NCI-H2196 treated with DMSO at 0.1 percent for 48 hours (cell line): ENCODE measurements at regions not wholly inside any gene's neighbourhood (a gene's known extent, or its start where the extent isn't known, plus 50 kb on each side); places are given as distances from the start of the nearest gene placed in this dataset.
"Not testable (repeated sequence)": the region's sequence is repeated elsewhere in the genome, so short reads cannot be mapped to it uniquely, and the experiment has no call there.

Experiments
- DNase-seq: peaks from one replicate; lab custom pipeline; 2025; ENCODE audit not compliant: unreplicated experiment; lab: John Stamatoyannopoulos, UW

DNA sequence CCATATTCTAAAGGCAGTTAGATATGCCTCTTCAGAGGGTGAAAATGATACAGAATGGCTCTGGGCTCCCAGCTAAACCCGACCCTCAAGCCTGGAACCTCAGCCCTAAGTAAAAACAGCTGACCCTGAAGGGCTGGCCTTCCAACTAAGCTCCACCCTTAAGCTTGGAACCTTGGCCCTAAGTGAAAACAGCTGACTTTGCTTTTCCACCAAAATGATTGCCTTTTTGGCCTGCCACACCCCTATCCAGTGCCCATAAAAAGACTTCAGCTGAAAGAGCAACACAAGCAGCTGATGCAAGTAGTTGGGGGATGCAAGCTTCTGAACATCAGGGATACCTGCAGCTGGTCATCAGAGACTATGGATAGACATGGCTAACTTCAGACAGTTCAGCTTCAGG, 647.4 kb upstream of the SGCD start:
- no peak for DNase-seq

DNA sequence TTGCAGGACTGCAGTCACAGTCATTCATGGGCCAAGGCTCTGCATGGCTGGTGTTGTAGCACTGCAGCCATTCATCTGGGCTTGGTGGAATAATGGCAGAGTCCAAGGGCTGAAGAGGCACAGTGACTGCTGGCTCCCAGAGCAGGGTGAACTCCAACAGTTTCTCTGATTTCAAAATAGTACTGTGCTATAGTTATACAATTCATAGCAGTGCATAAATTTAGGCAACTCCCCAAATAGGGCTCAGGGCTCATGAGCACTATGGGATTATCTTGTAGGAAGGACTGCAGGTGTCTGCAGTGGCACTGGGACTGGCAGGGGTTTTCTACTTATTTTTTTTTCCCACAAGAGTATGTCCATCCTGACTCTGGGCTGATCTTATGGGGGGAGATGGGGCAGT, 642.5 kb upstream of the SGCD start:
- DNase-seq, result no peak

DNA sequence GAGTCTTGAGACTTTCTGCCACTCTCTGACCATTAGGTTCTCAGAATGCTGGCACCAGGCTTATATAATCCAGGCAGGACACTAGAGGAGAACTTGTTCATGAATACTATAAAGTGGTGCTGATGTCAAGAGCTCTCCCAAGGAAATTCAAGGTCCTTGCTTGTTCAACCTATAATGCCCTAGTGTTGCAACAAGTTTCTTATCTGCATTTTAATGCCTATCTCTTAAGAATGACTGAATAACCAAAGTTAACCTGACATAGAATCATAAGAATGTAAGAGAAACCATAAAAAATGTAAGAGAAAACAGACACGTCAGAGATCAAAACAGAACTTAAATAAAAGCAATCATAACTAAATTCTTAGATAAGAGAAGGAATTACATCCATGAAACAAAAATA, 640.8 kb upstream of the SGCD start:
- DNase-seq, result no peak

DNA sequence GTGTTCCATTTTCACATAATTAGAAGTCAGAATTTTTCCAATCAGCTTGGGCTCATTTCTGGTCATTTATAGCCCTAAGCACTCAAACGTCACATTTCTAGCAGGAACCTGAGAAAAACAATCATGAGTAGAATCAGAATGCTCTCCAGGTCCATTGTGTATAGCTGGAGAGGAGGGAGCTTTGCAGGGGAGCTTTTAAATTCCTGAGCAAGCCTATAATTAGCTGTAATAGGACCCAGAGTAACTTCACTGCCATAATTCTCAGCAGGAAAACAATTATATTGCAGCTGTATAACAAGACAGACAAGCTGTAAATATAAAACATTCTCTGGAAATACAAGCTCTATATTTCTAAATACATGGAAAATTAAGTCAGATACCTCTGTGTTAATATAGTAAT, 637.6 kb upstream of the SGCD start:
- no peak for DNase-seq

DNA sequence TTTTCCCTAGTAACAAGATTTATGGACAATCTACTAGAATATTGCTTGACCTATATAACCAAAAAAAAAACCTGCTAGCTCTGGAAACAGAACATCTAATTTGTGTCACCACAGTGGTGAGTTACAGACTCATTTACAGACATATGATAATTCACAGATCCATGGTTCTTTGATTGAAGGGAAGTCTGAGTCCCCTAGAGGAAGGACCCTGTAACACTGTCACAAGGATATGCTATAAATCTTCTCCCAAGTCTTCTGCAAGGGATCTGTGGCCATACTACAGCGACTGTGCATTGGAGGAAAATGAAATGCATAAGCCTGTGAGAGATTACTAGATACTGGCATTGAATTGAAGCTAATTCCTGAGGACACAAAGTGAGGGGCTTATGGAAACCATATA, 630.6 kb upstream of the SGCD start:
- no peak for DNase-seq

DNA sequence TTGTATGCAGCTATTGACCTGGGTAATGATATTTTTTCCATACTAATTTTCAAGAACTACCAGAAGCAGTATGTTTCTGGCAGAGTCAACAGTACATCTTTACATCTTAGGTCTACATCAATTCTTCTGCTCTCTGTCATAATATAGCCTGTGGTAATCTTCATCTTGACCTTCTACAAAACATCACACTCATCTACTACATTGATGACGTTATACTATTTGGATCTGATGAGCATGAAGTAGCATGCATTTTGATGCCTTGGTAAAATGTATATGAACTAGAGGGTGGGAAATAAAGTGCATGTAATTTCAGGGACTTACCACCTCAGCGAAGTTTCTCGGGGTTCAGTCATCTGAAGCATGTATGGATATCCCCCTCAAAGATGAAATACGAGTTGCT, 629.7 kb upstream of the SGCD start:
- no peak for DNase-seq

DNA sequence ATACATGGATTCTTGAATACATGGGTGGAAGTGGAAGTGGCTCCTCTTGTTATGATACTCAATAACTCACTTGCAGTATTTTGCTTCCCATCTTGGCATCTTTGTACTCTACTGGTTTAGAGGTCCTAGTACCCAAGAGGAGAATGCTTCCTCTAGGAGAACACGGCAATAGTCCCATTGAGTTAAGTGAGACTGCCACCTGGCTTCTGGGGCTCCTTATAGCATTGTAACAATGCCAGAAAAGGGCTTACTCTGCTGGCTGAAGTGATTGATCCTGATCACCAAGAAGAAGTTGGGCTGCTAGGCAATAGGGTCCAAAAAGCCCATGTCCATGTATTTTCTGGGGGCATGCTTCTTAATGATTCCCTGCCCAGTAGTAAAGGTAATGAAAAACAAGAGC, 627.6 kb upstream of the SGCD start:
- DNase-seq, result no peak

DNA sequence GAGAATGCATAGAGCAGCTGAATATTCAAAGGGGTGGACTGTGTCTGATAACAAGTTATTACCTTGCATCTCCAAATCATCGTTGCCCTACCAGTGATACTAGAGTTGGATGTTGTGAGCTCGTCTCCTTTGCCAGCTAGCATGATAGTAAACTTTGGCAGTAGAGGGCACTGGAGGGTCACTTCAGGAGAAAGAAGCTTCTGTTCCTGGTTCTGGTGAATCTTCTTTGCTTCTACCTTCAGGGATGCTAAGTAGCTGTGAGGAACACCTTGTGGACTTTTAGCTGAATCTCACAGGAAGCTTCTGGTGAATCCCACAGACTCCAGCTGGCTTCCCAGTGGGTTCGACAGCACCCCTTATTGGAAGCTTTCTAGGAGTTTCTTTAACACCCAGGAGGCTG, 626.6 kb upstream of the SGCD start:
- no peak for DNase-seq

DNA sequence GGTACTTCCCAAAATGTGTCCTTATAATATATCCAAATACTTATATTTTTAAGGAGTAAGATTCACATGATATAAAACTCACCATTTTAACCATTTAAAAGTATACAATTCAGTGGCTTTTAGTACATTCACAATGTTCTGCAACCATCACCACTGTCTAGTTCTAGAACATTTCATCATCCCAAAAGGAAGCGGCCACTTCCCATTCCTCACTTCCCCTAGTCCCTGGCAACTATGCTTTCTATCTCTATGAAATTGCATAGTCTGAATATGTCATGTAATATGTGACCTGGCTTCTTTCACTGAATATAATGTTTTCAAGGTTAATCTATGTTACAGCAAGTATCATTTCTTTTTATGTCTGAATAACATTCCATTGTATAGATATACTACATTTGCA, 615.1 kb upstream of the SGCD start:
- DNase-seq, result no peak

DNA sequence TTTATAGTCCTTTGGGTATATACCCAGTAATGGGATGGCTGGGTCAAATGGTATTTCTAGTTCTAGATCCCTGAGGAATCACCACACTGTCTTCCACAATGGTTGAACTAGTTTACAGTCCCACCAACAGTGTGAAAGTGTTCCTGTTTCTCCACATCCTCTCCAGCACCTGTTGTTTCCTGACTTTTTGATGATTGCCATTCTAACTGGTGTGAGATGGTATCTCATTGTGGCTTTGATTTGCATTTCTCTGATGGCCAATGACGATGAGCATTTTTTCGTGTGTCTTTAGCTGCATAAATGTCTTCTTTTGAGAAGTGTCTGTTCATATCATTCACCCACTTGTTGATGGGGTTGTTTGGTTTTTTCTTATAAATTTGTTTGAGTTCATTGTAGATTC, 612.5 kb upstream of the SGCD start:
- not testable (repeated sequence) for DNase-seq

DNA sequence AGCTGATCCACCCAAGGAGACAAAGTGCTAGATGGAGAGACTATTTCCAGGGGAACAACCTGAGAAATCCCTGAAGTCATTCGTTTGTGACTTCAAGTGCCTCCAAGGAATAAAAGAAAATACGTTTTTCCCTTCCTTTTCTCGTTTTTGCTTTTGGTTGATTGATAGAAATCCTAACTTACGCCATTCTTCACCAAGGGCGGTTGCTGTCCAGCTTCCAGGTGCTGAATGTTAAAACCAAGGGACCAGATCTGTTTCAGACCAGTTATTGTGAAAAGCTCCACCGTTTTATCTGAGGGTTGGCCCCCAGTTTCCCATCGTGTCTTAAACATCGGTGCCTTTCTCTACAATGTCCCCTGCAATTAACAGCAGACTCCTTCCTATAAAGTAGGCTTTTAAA, 600.7 kb upstream of the SGCD start:
- no peak for DNase-seq

DNA sequence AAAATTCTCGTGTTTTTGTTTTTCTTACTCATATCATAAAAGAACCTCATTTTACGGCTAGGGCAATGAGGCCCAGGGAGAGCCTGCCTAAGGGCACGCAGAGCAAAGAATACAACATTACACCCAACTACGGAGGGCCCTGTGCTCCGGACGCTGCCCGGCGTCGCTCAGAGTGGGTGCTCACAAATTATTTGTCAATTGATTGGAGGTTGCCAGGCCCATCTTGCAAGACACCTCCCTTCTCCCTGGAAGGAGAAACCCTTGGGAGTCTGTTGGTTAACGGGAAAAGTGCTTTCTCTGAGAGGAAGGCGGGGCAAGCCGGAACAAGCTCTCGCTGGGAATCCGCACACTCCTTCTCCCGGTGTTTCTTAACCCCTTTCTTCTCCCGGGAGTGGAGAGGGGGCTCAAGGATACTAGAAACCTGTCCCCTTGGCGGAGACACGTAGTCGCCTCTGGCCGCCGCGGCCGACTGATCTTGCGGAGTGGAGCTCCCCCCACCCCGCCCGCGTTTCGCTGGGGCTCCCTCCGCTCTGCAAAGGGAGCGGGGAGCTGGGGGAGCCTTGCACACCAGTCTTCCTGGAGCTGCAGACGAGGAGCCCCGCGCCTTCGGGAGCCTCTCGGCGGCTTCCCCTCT, 599.3 kb upstream of the SGCD start:
- no peak for DNase-seq

DNA sequence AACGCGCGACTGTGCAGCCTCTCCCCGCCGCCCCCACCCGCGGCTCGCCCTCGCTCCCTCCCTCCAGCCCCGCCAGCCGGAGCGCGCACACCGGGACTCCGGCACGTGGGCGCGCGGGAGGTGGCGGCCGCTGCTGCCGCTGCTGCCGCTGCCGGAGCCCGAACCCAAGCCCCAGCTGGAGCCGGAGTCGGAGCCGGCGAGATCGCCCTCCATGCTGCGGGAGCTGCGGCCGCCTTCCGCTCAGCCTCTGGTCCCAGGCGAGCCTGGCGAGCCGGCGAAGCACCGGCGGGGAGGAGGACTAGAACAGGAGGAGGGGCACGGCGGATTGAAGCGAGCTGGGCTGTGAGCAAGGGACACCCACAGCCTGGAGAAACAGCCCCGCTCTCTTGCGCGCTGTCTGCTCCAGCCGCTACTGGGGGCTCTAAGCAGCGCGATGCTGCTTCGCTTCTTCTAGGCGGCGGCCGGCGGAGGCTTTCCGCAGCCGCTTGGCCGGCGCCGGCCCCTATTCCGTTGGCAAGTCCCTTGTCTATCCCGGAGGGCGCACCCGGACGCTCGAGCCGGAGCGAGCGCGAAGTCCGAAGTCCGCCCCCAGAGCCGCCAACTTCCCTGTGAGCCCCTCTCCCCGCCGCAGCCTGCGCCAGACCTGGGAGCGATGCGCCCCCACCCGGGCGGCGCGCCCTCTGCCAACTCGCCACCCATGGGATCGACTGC, 598.7 kb upstream of the SGCD start:
- DNase-seq, result no peak

DNA sequence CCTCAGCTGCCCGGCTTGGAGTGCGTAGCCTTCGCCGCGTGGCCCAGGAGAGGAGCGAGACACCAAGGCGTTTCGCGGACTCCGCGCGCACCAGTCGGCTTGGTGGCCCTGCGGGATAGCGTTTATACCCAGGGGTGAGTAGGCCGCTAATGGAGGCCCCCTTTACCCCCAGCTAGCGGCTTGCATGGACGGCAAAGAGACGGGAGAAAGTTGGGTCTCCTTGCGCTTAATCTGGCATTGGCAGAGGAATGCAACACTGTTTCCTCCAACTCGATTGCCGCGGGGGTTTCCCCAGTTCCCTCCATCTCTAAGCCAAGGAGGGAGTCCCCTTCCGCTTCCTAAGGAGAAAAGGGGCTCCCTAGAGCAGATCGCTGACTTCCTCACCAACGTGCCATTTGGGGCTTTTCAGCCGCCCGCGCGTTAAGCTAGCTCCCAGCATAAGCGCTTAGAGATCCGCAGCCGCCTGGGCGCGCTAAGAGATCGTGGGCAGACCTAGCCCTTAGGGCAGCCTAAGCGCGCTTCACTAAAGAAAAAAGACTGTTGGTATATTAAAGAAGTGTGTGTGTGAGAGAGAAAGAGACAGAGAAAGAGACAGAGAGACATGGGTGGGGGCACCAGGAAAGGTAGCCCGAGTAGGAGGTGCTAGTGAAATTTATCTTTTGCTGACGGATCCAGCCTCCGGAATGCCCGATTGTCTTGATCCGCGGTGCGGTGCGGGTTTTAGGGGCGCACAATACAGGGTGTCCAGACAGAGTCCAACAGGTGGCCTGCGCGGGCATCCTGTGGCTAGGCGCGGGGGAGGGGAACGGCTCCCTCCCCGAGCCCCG, 597.9 kb upstream of the SGCD start:
- no peak for DNase-seq

DNA sequence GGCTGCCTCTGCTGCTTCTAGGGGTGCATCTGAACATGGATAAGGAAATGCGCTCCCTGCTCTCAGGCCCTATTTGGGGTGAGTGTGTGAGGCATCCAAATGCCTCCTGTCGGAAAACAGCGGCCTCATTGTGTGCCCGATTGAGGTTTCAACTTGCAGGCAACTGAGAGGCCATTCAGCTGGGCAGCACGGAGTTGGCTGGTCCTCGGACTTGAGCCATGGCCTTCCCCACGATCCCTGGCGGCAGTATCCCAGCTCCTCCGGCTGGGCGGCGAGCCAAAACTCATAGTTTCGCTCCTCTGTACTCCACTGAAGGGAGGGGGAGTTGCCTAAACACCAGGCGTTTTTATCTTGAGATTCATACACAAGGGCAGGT, 597.3 kb upstream of the SGCD start:
- DNase-seq, result no peak

DNA sequence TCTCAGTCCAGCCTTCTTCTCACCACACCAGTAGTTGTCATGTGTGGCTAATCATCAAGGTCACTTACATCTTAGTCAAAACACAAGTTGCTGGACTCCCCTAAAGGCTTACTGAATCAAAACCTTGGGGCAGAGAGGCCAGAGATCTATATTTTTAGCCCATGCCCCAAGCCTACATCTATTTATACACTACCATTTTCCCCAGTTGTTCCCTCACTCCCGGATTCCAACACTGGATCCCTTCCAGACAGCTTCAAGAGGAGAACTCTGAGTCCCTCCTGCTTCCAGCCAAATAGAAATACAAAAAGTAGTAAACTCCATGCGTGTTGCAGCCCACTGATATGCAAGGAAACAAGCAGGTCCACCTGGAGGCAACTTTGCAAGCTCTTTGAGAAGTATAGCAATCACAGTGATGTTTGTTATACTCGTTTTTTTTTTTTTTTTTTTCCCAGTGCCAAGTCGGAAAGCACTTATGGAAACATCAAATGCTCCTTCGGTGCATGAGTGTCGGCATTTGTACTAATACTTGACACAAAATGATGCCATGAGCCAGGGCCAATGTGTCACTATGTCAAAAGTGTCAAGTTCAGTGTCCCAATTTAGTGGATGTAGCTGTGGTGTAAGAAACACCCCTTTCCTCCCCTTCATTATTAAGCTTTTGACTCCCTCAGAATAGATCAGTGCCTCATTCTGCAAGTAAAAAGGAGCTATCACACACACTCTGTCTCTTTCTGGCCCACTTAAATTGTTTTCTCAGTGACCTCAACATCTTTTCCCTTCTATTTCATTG, 594.2 kb upstream of the SGCD start:
- DNase-seq, result no peak

DNA sequence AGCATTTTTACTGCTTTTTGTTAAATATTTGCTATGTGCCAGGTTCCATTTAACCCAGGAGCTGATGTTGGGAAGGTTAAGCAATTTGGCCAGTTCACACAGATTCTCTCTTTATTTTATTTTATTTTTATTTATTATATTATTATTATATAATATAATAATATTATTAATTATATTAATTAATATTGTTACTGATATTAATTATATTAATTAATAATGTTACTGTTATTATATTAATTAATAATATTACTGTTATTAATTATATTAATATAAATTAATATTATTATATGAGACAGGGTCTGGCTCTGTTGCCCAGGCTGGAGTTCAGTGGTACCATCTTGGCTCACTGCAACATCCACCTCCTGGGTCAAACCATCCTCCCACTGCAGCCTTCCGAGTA, 593.0 kb upstream of the SGCD start:
- DNase-seq, result no peak

DNA sequence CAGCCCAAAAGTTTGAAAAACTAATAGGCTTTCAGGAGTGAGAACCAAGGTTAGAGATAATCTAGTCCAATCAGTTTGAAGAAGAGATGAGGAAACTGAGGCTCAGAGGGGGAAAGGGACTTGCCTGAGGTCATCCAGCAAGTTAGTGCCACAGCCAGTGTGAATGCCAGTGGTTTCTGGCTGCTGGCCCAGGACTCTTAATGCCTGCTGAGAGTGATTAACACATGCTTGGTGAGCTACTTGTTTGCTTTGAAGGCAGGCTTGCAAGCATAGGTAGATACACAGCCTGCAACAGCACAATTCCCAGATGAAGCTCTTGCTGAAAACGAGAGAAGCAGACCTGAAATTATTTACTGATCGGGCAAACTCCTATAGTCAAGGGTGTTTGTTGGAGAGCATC, 591.6 kb upstream of the SGCD start:
- DNase-seq, result peak; percentile 34

DNA sequence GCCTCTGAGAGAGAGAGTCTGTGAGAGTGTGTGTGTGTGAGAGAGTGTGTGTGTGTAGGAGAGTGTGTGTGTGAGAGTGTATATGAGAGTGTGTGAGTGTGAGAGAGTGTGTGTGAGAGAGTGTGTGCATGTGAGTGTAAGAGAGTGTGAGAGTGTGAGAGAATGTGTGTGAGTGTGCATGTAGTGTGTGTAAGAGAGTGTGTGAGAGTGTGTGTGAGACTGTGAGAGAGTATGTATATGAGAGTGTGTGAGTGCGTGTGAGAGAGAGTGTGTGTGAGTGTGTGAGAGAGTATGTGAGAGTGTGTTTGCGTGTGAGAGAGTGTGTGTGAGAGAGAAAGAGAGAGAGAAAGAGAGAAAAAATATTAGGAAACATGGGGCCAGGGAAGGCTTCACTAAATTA, 588.3 kb upstream of the SGCD start:
- no peak for DNase-seq

DNA sequence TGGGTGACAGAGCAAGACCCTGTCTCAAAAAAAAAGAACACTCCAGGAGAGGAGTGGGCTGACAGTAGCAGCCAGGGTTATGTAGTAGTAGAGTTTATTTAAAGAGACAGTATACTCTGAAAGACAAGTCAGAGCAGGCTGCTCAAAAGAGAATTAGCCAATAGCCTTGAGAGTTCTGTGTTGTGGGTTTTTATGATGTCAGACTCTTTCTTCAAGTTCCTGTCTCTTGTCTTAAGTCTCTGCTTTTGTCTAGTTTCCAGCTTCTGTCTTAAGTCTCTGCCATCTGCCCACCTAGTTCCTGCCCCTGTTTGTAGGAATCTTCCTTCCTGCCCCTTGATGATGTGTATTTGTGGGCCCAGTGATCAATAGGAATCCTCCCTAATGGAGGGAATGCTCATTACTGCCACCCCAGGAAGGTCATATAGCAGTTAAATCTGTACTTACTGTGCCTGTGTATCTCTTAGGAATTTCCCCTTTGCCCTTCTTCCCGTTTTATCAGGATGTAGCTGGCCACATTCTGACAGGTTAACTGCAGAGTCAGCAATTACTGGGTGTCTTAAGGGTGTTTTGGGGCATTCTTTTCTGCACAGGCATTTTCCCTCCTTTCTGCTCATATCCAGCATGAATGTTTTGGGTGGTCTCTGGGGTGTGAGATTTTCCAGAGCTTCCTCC, 580.5 kb upstream of the SGCD start:
- no peak for DNase-seq

DNA sequence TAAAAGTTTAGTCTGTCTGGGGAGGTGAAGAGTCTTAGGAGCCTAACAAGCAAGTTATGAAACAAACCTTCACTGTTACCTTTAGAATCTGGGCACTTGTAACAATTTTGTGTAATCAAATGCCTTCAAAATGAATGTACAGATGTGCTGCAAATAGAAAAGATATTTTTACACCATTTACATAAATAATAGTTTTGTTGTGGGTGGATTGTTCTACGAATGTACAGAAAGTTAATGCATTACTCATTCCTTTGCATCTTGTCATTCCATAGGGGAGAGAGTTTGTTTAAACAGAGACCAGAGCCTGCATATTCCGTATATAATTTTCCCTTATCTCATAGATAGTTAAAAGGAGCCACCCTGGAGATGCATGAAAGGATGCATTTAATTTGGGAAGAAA, 576.9 kb upstream of the SGCD start:
- DNase-seq, result no peak
